Suprapubic skin (tissue), 4 donors: ENCODE measurements at regions not wholly inside any gene's neighbourhood (a gene's known extent, or its start where the extent isn't known, plus 50 kb on each side); places are given as distances from the start of the nearest gene placed in this dataset.

Experiments used
- DNase-seq, 2 donors: peaks; one replicate each; pipeline ENCODE4 v3.0.0-alpha.2; 2019; ENCODE audit warnings: low spot score in 2 of 2
- H3K27ac ChIP-seq: fragments of 200-600 bp; sonication (generic); one replicate; pipeline ENCODE4 v1.5.1; 2019
- H3K27me3 ChIP-seq: fragments of 200-600 bp; sonication (generic); one replicate; pipeline ENCODE4 v1.5.1; 2019
- H3K36me3 ChIP-seq: fragments of 200-600 bp; sonication (generic); one replicate; pipeline ENCODE4 v1.5.1; 2019
- H3K4me1 ChIP-seq: fragments of 200-600 bp; sonication (generic); one replicate; pipeline ENCODE4 v1.5.1; 2019
- H3K4me3 ChIP-seq: fragments of 200-600 bp; sonication (generic); one replicate; pipeline ENCODE4 v1.5.1; 2019; ENCODE audit warnings: mild to moderate bottlenecking
- H3K9me3 ChIP-seq: fragments of 200-600 bp; sonication (generic); one replicate; pipeline ENCODE4 v1.5.1; 2019
- EP300 ChIP-seq: sonication (generic); formaldehyde crosslinking; IDR thresholded peaks from one replicate; pipeline ENCODE4 v1.6.1; 2017; ENCODE audit warnings: antibody characterized with exemption
- POLR2A ChIP-seq, 2 donors: fragments of 450-650 bp; IDR thresholded peaks; one replicate each; pipeline ENCODE4 v1.6.1; 2017; ENCODE audit warnings: antibody characterized with exemption in 2 of 2, mild to moderate bottlenecking in 2 of 2, moderate library complexity in 2 of 2
- POLR2AphosphoS5 ChIP-seq, 3 donors: sonication (generic); formaldehyde crosslinking; IDR thresholded peaks; one replicate each; pipeline ENCODE4 v1.6.1; 2017; ENCODE audit warnings: antibody characterized with exemption in 3 of 3
- WGBS: methylation state at CpG from one replicate; pipeline ENCODE4 v1.1.5; 2018; 5-methylcytosine and 5-hydroxymethylcytosine counted together
- TF ChIP-seq, protein P1 (sequence below), 2 donors: fragments of 200-600 bp in 1 of 2; fragments of 450-650 bp in 1 of 2; sonication (generic) in 1 of 2; IDR thresholded peaks; one replicate each; pipeline ENCODE4 v1.5.1; 2016 to 2019; ENCODE audit warnings: antibody characterized with exemption in 2 of 2, mild to moderate bottlenecking in 1 of 2, moderate library complexity in 1 of 2

DNA sequence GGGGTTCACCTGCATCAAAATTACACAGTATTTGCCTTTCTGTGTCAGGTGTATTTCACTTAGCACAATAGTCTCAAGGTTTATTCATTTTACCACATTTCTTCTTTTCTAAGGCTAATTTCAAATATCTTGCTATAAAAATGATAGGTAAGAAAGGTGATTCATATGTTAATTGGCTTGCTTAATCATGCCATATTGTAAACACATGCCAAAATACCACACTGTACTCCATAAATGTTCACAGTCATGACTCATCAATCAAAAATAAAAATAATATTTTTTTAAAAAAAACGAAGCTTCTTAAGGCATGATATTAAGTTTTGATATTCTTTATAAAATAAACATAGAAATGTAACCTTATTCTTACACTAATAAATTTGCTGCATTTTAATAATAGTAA, 947.1 kb downstream of the GRM8 start:
- Histone ChIP-seq H3K36me3 (no peaks in the 10 kb centered on the region), H3K27me3 (no peaks in the 10 kb centered on the region), H3K4me3 (no peak overlapping the region), H3K27ac (no peak overlapping the region), H3K9me3 (no peaks in the 10 kb centered on the region), H3K4me1 (no peaks in the 10 kb centered on the region)
- whole genome bisulfite sequencing: 55% methylated on average over 1 of the region's 1 CpG
- TF ChIP-seq EP300 (no peak), POLR2AphosphoS5 (IDR thresholded peaks at IDR 0.05) (no peak)
- TF ChIP-seq, protein P1, sequence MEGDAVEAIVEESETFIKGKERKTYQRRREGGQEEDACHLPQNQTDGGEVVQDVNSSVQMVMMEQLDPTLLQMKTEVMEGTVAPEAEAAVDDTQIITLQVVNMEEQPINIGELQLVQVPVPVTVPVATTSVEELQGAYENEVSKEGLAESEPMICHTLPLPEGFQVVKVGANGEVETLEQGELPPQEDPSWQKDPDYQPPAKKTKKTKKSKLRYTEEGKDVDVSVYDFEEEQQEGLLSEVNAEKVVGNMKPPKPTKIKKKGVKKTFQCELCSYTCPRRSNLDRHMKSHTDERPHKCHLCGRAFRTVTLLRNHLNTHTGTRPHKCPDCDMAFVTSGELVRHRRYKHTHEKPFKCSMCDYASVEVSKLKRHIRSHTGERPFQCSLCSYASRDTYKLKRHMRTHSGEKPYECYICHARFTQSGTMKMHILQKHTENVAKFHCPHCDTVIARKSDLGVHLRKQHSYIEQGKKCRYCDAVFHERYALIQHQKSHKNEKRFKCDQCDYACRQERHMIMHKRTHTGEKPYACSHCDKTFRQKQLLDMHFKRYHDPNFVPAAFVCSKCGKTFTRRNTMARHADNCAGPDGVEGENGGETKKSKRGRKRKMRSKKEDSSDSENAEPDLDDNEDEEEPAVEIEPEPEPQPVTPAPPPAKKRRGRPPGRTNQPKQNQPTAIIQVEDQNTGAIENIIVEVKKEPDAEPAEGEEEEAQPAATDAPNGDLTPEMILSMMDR (IDR thresholded peaks at IDR 0.05): no peak
- no peak for DNase-seq

DNA sequence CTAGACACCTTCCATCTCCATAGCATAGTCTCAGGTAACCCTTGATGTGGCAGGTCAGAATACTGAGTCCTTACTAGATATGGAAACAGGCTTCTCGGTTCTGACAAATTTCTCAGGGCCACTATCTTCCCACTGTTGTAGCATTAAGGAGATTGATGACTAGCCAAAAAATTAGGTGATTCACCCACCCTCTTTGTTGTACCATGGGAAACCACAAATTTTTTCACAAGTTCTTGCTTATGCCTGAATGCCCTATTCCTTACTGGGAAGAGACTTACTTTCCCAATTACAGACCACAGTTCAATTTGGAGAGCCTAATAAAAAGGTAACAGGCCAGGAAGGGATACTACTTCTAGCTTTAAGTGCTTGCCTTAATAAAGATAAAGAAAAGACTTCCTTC, 948.8 kb downstream of the GRM8 start:
- no peaks in the 10 kb centered on the region for H3K9me3 ChIP-seq
- H3K27me3 ChIP-seq: no peaks in the 10 kb centered on the region
- H3K27ac ChIP-seq: no peak overlapping the region
- TF ChIP-seq, protein P1 (IDR thresholded peaks at IDR 0.05): no peak
- no peak for TF ChIP-seq POLR2A (IDR thresholded peaks at IDR 0.05)
- no peak for TF ChIP-seq EP300
- TF ChIP-seq POLR2AphosphoS5 (IDR thresholded peaks at IDR 0.05): no peak
- no peaks in the 10 kb centered on the region for H3K36me3 ChIP-seq
- no peak for DNase-seq
- 83% methylated on average over 1 of the region's 1 CpG for WGBS
- no peaks in the 10 kb centered on the region for H3K4me1 ChIP-seq
- no peak overlapping the region for H3K4me3 ChIP-seq

DNA sequence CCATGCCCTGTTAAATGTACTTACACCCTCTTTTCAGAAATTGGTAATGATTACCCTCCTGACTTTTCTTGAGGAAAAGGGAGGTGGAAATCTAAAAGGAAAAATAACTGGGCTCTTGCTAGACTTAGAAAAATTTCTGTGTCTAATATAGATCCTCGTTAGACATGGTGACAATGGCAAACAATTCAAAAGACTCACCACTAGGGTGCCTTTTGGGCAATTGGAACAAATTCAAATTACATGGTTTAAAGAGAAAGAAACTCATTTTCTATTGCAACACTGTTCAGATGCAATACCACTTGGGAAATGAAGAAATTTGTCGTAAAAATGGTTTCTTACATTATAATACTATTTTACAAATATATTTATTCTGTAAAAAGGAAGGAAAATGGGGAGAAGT, 950.1 kb downstream of the GRM8 start:
- no peak overlapping the region for H3K27ac ChIP-seq
- WGBS: 68% methylated on average over 2 of the region's 2 CpGs
- no peak overlapping the region for H3K4me3 ChIP-seq
- TF ChIP-seq, protein P1 (IDR thresholded peaks at IDR 0.05): no peak
- TF ChIP-seq EP300 (no peak), POLR2A (IDR thresholded peaks at IDR 0.05) (no peak), POLR2AphosphoS5 (IDR thresholded peaks at IDR 0.05) (no peak)
- peaks cover 3% of the 10 kb centered on the region for H3K9me3 ChIP-seq
- no peaks in the 10 kb centered on the region for H3K4me1 ChIP-seq
- no peak for DNase-seq
- H3K36me3 ChIP-seq: no peaks in the 10 kb centered on the region
- H3K27me3 ChIP-seq: no peaks in the 10 kb centered on the region

DNA sequence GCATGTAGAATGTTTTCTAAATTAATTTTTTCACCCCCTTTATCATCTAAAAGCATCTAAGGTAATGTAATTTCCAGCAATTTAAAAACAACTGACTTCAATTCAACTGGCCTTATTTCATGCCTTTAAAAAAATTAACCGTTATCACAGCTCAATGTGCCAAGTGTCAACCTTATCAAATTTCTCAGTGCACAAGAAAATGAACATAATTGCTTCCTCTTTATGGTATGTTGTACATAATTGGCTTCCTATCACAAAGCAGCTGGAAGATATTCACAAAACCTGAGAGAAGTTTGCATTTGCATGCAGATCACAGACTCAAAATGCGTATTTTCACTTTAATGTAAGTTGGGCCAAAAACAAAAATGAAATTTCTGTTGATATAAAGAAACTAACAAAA, 966.4 kb downstream of the GRM8 start:
- no peaks in the 10 kb centered on the region for H3K9me3 ChIP-seq
- H3K27me3 ChIP-seq: no peaks in the 10 kb centered on the region
- WGBS: 83% methylated on average over 2 of the region's 2 CpGs
- no peaks in the 10 kb centered on the region for H3K4me1 ChIP-seq
- TF ChIP-seq POLR2A (IDR thresholded peaks at IDR 0.05): no peak
- TF ChIP-seq, protein P1 (IDR thresholded peaks at IDR 0.05): no peak
- no peak for TF ChIP-seq POLR2AphosphoS5 (IDR thresholded peaks at IDR 0.05)
- no peak for TF ChIP-seq EP300
- H3K4me3 ChIP-seq: no peak overlapping the region
- H3K36me3 ChIP-seq: no peaks in the 10 kb centered on the region
- no peak for DNase-seq
- H3K27ac ChIP-seq: no peak overlapping the region

DNA sequence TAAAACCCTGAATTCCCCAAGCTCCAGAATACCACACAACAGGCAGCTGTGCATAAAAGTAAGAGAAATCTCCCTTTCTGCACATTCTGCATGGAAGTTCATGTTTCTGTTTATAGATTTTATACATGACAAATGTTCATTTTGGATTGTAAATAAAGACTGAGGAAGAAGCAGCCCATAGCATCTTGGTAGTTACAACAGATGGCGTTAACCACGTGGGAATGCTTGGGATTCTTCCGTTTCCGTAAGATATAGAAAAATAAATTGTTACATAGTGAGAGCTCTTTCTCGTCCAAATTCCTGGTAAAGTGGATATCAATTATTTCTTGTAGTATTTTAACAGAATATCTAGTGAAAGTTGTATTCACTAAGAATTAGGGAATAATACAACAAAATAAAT, 1016.5 kb downstream of the GRM8 start:
- Histone ChIP-seq H3K4me3 (no peak overlapping the region), H3K36me3 (no peaks in the 10 kb centered on the region), H3K27me3 (no peaks in the 10 kb centered on the region), H3K27ac (no peak overlapping the region), H3K4me1 (no peaks in the 10 kb centered on the region), H3K9me3 (peaks cover 4% of the 10 kb centered on the region)
- WGBS: 83% methylated on average over 5 of the region's 5 CpGs
- TF ChIP-seq POLR2A (IDR thresholded peaks at IDR 0.05): no peak
- TF ChIP-seq, protein P1 (IDR thresholded peaks at IDR 0.05): no peak
- no peak for TF ChIP-seq POLR2AphosphoS5 (IDR thresholded peaks at IDR 0.05)
- no peak for TF ChIP-seq EP300
- DNase-seq: no peak
